ENCODE measurements at regions not wholly inside any gene's neighbourhood (a gene's known extent, or its start where the extent isn't known, plus 50 kb on each side); places are given as distances from the start of the nearest gene placed in this dataset.

GRCh38 chr1:224802617-224803016 lies 126.9 kb upstream of the DNAH14 start:
- Histone ChIP-seq H3K4me3 (no peak overlapping the region), H3K27me3 (no peaks in the 10 kb centered on the region), H3K4me1 (no peaks in the 10 kb centered on the region), H3K9me3 (no peaks in the 10 kb centered on the region), H3K36me3 (no peaks in the 10 kb centered on the region), H3K27ac (no peak overlapping the region)
- TF ChIP-seq CTCF (IDR thresholded peaks at IDR 0.05) = no peak
- intact Hi-C loops (cut with DNase I) = no loop called here
- DNase-seq = no peak
- ATAC-seq = no peak

GRCh38 chr1:224804220-224804619 lies 125.3 kb upstream of the DNAH14 start:
- Histone ChIP-seq H3K4me1 (no peaks in the 10 kb centered on the region), H3K4me3 (no peak overlapping the region), H3K9me3 (no peaks in the 10 kb centered on the region), H3K36me3 (no peaks in the 10 kb centered on the region), H3K27ac (no peak overlapping the region), H3K27me3 (no peaks in the 10 kb centered on the region)
- no peak for DNase-seq
- ATAC-seq = no peak
- TF ChIP-seq CTCF (IDR thresholded peaks at IDR 0.05) = no peak
- intact Hi-C loops (cut with DNase I) = no loop called here

- H3K36me3 ChIP-seq = no peaks in the 10 kb centered on the region
- intact Hi-C loops (cut with DNase I) = no loop called here
- H3K4me3 ChIP-seq = no peak overlapping the region
- no peak for TF ChIP-seq CTCF (IDR thresholded peaks at IDR 0.05)
- DNase-seq = no peak
- H3K4me1 ChIP-seq = no peaks in the 10 kb centered on the region
- H3K27ac ChIP-seq = no peak overlapping the region
- no peak for ATAC-seq
- H3K27me3 ChIP-seq = no peaks in the 10 kb centered on the region
- H3K9me3 ChIP-seq = no peaks in the 10 kb centered on the region
These were observed 123.6 kb upstream of the DNAH14 start for GRCh38 chr1:224805889-224806288.

DNA sequence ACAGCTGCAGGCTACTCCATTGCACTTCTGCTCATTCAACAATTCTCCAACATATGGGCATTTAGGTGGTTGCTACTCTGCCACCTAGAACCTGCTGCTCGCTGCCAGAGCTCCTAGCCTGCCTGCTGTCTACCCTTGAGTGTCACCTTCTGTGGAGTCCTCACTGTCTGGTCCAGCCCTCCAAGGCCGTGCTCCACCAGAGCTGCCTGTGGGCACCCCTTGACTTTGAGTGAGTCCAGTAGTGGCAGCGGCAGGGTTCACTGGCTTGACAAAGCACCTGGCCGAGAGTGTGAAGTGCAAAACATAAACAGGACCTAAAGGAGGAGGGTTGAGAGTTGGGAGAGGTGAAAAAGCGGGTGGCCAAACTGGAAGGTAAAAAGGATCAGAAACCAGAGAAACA lies 120.3 kb upstream of the DNAH14 start:
- intact Hi-C loops (cut with DNase I) = no loop called here
- no peak for DNase-seq
- no peak for TF ChIP-seq CTCF (IDR thresholded peaks at IDR 0.05)

DNA sequence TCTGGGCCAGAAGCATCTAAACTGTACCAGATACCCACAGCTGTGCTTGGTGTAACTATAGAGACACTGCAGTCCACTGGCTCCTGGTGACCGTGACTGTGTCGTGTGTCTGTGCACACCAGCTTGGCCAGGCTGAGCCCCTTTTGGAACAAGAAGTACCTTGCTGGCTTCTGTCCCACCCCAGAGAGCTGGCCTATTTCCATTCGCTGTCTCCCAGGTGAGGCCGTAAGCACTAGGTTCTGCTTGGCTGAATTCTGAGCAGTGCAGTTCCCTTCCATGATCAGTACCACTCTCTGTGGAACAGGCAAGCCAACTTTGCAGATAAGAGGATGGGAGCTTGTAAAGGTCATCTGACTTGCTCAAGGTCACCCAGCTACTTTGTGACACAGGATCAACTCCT lies 119.9 kb upstream of the DNAH14 start:
- H3K4me3 ChIP-seq = no peak overlapping the region
- no peak overlapping the region for H3K27ac ChIP-seq
- intact Hi-C loops (cut with DNase I) = no loop called here
- no peak for ATAC-seq
- H3K36me3 ChIP-seq = no peaks in the 10 kb centered on the region
- H3K9me3 ChIP-seq = no peaks in the 10 kb centered on the region
- no peaks in the 10 kb centered on the region for H3K27me3 ChIP-seq
- H3K4me1 ChIP-seq = no peaks in the 10 kb centered on the region
- TF ChIP-seq CTCF (IDR thresholded peaks at IDR 0.05) = no peak
- DNase-seq = no peak

More for the DNA sequence above, 120.3 kb upstream of the DNAH14 start:
- Histone ChIP-seq H3K36me3 (no peaks in the 10 kb centered on the region), H3K9me3 (no peaks in the 10 kb centered on the region), H3K4me1 (no peaks in the 10 kb centered on the region), H3K27ac (no peak overlapping the region), H3K4me3 (no peak overlapping the region), H3K27me3 (no peaks in the 10 kb centered on the region)
- no peak for ATAC-seq

GRCh38 chr1:224811564-224811963 lies 117.9 kb upstream of the DNAH14 start:
- Histone ChIP-seq H3K9me3 (no peaks in the 10 kb centered on the region), H3K4me3 (no peak overlapping the region), H3K27me3 (no peaks in the 10 kb centered on the region), H3K36me3 (no peaks in the 10 kb centered on the region), H3K4me1 (no peaks in the 10 kb centered on the region), H3K27ac (no peak overlapping the region)
- no peak for TF ChIP-seq CTCF (IDR thresholded peaks at IDR 0.05)
- DNase-seq (no peak), ATAC-seq (no peak)
- intact Hi-C loops (cut with DNase I) = no loop called here

Measured in upper lobe of right lung (tissue), 1 donor.